Umbilical cord (tissue), 1 donor: ENCODE measurements at regions not wholly inside any gene's neighbourhood (a gene's known extent, or its start where the extent isn't known, plus 50 kb on each side); places are given as distances from the start of the nearest gene placed in this dataset.
"Not testable (repeated sequence)": the region's sequence is repeated elsewhere in the genome, so short reads cannot be mapped to it uniquely, and the experiment has no call there.

Source experiments
- DNase-seq: peaks from one replicate; pipeline ENCODE4 v3.0.0-alpha.2; 2015; ENCODE audit warnings: low spot score

DNA sequence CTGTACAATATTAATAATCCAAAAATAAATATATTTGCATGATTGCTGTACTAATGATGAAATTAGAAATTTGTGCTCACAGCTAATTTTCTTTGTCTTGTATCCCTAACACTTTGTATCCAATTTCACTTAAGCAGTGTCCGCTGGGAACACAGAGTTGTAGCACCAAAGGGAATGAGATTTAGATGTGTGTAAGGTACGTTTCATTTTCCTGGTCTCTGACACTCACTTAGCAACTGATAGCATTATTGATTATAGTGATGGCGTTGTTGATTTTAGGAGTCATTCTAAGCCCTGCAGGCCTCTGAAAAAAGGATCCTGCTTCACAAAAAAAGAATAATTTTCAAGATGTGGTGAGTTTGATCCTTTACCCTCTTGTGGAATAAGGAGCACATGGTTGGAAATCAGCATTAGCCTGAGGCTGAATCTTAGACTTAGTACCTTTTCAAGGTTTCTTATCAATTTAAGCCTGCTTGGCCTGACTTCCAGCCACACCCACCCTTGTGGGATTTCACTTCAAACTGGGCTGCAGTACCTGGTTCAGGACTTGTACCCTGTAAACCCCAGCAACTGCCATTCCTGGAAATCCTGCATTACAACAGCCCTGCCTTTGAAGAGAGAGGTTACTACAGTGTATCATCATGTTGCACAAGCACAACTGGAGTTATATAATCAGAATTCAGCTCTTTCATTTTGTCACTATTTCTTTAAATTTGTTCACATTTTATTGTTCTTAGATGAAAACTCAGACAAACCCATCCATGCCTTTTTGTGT is 116.2 kb downstream of the RND3 start:
- peak; percentile 22 for DNase-seq

DNA sequence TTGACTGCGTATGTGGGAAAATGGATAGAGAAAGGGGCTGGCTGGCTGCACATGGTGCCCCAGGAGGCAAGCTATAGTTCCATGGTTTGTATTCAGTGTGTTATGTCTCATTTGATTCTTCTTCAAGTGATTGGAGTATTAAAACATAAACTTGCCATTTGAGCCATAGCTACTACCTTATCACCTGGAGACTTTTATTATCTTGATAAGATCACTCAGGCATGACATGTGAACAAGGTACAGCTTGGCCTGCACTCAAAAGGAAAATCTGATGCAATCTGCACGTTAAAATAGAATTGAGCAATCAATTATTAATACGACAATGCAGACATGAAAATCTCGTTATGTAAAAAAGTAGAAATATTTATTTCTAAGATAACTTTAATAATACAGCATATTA is 116.9 kb downstream of the RND3 start:
- DNase-seq = no peak

DNA sequence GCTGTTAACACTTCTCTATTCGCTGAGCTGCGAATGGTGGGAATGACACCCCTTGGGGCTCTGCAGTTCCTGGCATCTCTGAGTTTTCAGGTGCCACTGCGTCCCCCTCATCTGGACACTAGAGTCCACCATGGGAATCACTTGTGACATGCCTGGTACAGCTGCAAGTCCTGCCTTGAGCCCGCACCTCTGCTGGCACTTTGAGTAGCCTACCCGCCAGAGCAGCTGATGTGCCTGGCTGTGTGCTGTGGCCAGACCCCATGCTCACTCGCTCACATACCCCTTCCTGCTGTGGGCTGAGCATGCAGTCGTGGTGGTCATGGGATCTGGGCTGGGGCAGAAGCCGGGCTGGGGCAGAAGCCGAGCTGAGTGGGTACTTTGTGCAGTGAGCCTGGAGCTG is 117.6 kb downstream of the RND3 start:
- DNase-seq = no peak

DNA sequence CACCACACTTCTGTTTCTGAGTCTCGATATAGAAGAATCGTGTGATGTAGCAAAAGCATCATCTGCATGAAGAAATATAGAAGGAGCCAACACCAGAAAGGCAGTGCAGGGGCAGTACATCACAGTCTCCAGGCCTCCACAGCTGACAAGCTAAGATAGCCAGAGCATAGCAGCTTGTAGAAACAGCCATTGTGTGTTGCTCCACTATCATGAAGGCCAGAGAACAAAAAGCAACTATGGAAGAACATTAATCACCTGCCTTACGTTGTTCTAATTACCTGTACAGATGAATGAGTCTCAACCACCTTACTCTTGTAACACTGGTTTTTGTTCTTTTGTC is 129.0 kb downstream of the RND3 start:
- DNase-seq = no peak

DNA sequence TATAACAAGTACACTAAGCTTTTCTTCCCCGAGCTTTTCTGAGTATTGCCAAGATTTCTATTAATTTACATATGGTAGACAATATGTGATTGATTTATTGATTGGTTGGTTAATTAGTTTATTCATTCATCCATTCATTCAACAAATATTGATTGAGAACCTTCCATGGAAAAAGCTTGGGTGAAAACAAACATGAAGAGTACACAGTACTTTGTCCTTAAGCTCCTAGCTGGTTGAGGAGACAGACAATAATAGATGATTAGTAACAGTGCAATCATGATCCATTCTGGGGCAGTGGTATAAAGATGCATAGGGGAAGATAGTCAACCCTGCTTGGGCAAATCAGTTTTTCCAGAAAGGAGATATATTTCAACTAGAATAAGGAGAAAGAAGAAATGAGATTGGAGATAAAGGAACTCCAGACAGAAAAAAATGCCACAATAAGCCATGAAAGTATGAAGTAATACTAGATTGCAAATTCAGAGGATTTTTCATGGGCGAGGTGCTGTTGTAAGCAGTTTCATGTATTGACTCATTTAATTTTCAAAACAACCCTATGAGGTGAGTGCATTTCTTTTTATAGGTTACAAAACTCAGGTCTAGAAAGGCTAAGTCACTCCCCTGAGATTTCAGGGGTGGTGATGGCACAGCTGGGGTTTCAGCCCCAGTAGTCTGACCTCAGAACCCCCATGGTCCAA is 129.5 kb downstream of the RND3 start:
- peak; percentile 15 for DNase-seq

DNA sequence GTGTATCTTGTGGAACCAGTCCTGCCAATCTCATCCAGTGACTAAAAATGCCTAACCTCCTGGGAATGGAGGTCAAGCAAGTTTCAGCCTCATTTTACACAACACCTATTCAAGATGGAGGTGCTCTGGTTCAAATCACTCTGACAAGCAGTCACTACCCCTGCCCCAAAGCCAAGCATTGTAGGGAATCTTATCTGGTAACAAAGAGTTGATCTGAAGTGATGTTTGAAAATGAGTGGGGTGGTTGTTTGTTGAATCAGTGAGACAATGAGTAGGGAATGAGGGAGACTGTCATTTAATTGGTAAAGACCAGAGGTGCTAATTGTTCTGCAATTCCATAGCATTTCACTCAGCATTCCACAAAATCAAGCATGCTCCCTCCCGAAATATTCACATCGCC is 132.0 kb downstream of the RND3 start:
- DNase-seq = no peak

DNA sequence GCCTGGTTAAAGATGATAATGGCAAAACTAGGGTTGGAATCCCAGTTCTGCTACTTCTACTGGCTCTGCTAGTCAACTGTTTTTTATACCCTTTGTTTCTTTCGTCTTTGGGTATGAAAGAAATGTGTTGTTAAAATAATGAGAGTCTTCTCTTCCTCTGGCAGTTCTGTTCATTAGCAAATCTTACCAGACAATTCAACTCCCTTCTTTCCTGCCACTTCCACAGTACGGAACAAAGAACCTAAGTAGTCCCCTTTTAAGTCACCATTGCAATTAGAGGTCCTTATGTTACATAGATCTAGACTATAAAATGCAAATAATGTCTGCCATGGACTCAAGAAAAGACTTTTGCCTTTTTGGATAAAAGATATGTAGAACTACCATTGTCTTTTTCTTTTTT is 134.1 kb downstream of the RND3 start:
- no peak for DNase-seq

DNA sequence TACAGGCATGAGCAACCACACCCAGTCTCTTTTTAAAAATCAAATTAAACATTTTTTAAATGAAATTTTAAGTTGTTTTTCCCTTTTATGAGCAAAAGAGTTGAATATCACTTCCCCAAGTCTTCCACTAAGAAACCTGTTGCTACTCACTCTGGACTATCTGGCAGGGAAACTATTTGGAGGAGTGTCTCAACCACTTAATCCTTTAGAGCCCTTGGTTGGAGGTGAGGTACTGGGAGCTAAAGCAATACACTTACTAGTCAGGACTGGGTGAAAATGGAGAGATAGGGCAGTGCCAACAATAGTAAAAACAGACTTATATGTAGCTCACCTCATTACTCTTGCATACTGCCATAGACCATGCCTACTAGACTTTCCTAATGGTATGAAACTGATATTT is 135.5 kb downstream of the RND3 start:
- DNase-seq = no peak

DNA sequence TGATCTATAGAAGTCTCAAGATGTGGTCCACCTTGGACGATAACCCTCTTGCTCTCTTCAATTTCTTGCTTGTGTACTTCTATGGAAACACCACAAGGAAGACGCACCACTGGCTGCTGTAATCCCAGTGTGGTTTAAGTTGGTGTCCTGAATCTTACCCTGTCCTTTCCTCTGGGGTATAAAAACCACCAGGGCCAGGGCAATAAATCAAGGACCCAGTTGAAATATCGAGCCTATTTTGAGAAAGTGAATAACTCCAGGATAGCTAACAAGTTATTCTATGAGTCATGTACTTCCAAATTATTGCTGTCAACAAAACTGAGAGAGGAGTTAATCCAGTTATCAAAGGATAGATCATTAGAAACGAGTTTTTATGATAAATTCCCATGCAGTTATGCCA is 137.0 kb downstream of the RND3 start:
- DNase-seq = no peak

DNA sequence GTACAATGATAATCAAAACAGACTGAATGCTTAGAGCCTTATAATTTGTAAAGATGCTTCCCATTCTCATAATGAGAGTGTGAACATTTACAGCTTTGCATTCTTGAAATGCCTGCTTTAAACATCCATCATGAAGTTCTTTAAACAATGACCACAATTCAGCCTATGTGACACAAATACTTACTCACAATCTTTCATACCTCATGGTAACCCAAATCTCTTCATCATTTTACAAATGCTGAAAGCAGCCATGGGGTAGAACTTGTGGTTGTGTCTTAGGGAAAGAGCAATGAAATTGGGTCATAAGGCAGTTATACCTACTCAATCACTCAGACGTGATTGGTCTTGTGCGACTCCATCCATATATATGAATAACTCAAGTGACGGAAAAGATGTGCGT is 140.7 kb downstream of the RND3 start:
- no peak for DNase-seq

DNA sequence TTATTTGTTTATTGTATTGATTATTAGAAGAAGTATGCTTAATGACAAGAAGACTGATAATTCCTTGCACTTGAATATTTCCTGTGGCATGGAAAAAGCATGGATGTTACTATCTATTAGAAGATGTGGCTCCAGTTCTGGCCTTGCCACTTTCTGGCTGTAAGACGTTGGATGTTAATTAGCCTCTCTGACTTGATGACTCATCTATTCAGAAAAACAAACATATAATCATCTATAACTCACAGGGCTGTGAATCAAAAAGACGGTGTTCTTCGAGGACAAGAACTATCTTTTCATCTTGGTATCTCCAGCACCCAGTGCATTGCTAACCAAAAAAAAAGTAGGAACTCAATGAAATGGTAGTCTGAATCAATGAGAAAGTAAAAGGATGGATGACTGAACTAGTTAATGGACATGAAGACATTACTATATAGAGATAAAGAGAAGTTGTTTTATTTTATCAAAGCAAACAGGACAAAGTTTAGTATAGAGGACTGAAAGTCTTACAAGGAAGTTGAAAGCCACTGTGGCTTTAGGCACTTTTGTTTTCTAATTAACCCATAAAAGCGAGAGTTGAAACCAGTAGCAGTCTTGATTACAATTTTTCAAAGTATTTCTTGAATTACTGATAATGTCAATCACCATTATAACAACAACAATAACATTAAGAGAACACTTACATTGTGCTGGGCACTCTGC is 145.3 kb downstream of the RND3 start:
- no peak for DNase-seq

DNA sequence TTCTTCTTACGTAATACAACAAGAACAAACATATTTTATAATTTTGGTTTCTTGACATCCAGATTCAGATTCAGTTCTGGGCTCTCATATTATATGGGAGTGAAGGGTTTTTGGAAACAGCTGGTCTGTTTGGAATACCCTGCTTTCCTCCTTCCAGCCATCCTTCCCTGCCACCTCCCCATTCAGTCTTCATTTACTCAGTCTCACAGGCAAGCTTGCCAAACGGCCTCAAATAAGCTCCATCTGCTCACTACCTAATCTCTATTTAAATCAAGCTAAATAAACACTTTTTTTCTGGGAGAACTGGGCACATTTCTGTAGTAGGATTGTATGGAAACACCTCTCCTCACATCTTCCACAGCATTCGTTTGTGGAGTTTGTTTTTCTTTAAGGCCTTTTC is 147.5 kb downstream of the RND3 start:
- DNase-seq = no peak

DNA sequence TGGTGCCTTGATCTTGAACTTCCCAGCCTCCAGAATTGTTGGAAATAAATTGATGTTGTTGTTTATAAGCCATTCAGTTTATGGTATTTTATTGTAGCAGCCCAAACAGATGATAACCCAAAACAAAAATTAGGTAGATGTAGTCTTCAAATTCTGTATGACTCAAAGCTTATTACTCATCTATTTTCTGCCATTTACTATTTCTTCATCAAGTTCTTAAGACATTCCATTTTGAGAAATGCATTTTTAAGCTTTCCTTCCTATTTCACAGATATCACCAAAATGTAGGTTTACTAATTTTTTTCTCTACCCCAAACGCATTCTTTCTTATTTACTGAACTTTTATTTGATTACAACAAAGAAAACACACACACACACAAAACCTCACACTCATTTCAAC is 148.2 kb downstream of the RND3 start:
- DNase-seq = no peak

DNA sequence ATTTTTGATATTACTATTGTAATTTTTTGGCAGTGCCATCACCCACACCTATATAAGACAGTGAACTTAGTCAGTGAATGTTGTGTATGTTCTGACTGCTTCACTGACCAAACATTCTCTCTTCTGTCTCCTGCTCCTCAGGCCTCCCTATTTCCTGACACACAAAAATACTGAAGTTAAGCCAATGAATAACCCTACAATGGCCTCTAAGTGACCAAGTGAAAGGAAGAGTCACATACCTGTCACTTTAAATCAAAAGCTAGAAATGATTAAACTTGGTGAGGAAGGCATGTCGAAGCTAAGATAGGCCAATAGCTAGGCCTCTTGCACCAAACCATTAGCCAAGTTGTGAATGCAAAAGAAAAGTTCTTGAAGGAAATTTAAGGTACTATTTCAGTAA is 151.9 kb downstream of the RND3 start:
- DNase-seq = no peak

DNA sequence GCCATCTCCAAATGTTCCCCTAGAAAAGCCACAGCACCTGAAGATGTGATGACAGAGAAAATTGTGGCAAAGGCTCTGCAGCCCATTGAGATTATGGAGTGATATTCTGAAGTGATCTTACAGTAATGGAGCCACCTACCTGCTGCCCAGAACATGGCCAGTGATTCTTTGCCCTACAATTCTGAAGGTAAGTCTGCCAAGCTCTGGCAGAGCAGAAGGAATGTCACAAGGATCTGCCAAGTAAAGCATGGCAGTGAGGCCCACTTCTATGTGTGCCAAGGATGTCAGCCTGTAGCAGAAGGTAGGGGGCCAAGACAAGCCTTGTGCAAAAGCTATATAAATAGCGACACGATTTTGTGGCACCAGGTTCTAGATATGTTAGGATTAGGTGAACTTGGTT is 155.1 kb downstream of the RND3 start:
- DNase-seq = no peak

DNA sequence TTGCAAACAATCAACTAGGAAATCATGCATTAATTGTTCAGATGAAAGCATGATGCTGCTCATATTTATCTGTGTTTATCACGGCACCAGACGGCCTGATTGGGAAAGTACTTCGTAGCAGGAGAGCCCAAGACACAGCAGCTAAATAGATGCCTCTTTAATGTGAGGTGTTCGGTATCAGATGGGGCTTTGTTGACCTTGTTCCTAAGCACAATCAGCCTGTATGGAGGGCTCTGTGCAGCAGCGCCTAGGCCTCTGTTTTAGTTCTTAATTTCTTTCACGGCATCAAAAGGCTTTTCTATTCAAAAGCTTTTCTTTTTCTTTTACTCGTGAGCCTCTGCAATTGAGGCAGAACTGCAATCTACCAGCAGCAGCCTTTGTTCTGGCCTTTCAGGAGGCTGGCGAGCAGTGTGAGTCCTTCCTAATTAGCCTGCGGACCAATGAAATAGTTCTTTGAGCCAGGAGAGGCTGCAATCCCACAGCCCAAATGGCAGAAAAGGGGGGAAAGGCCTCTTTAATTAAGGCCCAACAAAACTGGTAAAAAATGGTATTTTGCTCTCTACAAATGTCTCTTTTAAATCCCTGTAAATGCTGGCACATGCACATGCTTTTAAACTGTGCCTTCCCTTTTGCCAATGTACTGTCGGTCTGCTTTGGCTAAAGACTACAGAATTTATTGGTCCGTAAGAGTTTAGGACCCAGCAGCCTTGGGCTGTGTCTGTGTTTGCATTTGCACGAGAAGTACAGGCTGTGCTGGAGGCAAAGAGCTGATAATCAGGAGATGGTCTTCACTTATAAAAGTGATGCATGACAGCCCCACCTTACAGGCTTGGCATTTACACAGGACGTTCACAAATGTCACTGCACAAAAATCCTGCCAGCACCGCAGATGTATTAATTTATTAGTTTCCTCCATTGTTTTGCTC is 159.6 kb downstream of the RND3 start:
- DNase-seq = no peak

DNA sequence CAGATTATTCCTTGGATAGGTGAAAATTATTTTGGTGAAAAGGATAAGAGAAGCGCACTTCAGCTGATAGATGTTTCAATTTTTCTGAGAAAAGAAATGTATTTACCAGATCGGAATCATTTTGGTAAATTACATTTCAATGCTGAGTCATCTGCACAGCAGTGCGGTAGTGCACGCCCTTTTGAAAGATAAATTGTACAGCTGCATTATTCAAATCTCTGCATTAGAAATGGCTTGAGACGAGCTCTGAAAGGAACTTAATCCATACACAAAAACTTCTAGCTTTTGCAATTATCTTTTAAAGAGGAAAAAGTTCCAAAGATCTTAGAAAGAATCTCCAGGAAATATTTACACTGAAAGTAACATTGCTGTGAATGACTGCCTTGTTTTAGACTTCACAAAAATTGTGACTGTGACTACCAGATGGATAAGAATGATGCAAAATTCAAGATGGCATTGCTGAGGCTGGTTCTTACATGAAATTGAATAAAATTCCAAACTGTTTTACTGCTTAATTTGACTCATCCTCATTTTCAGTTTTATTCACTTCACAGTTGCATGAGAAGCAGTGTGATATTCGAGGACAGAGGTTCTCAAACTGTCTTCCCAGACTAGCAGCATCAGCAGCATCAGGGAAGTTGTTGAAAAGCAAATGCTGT is 161.7 kb downstream of the RND3 start:
- DNase-seq = peak; percentile 55

DNA sequence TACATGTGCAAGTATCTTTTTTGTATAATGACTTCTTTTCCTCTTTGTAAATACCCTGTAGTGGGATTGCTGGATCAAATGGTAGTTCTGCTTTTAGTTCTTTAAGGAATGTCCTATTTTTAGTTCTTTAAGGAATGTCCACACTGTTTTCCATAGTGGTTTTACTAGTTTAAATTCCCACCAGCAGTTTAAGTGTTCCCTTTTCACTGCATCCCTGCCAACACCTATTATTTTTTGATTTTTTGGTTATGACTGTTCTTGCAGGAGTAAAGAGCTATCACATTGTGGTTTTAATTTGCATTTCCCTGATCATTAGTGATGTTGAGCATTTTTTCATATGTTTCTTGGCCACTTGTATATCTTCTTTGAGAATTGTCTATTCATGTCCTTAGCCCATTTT is 164.4 kb downstream of the RND3 start:
- not testable (repeated sequence) for DNase-seq

DNA sequence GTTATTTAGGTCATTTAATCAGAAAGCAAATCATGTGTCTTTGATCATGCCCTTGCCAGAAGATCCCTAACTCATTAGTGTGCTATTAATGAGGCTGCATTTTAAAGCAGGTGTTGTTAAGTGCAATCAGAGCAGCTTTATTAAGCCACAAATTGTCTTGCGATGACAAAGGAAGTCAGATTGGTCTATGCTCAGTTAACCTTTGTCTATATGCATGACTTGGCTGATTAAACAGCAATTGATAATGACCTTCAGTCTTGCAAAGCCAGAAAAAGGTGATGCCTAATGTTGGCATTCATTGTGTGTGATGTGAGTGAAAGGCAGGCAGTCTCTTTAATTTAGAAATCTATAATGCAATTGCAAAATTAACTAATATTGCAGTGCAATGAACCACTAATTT is 166.9 kb downstream of the RND3 start:
- DNase-seq = no peak

DNA sequence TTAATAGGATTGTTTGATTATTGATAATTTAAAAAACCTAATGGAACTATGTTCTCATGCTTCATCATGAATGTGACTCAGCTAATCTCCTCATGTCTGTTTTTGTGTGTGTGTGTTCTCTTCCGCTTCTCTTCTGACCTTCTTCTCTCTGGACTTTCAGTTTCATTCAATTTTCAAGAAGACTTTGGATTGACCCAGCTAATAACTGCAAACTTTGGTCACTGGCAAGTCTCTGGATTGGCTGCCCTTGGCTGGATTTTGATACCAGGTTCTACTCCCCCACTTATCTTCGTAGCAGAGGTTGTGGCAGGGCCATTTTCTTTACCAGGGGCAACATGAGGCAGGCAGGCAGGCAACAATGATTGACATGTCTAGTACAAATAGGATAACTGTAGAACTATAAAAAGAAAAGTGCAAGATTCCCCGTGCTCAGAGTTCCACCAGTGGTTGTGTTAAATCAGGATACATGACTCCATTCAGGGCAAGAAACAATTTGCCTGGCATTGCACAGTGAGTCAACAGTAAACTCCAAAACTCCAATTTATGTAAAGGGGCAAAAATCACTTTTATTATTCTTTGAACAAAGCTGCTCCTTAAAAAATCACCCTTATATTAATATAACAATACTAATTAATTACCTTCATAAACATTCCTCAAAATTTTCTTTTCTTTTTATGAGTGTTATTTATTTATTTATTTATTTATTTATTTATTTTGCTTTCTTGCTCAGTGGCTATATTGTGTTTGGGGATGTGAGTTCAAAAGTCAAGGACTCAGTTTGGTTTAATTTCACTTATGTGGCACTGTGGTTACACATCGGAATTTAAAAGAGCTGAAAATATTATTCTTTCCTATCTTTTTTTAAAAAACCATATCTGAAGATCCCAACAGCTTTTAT is 167.6 kb downstream of the RND3 start:
- DNase-seq = no peak
